Retinal pigment epithelial cell (primary cell): ENCODE measurements at regions not wholly inside any gene's neighbourhood (a gene's known extent, or its start where the extent isn't known, plus 50 kb on each side); places are given as distances from the start of the nearest gene placed in this dataset.

Experiments
- DNase-seq: peaks from one replicate; pipeline ENCODE4 v3.0.0-alpha.2; 2010; ENCODE audit warnings: low read depth
- H3K4me3 ChIP-seq: 2 replicates; pipeline ENCODE4 v1.5.1; 2011; ENCODE audit warnings: mild to moderate bottlenecking, low read length, control low read depth, moderate library complexity
- TF ChIP-seq, protein P1 (sequence below): conservative IDR thresholded peaks from 2 replicates; pipeline ENCODE4 v1.5.1; 2011; ENCODE audit warnings: low read depth, low read length, control low read depth, inconsistent platforms

DNA sequence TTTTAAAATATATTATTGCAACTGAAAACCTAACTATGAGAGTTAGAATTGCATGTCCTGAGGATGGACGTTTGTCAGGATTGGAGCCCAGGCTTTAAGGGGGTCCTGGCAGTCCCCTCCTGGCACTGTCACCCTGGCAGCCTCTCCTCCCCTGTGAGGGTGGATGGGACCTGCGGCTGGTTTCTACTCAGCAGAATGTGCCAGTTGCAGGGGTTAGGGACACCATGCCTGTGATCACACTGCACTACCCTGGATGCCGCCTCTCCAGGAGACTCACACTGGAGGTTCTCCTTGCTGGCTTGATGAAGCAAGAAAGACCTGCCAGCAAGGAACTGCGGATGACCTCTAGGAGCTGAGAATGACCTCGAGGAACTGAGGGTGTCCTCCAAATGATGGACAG lies 356.7 kb upstream of the MYT1L start:
- no peak for DNase-seq
- TF ChIP-seq, protein P1, sequence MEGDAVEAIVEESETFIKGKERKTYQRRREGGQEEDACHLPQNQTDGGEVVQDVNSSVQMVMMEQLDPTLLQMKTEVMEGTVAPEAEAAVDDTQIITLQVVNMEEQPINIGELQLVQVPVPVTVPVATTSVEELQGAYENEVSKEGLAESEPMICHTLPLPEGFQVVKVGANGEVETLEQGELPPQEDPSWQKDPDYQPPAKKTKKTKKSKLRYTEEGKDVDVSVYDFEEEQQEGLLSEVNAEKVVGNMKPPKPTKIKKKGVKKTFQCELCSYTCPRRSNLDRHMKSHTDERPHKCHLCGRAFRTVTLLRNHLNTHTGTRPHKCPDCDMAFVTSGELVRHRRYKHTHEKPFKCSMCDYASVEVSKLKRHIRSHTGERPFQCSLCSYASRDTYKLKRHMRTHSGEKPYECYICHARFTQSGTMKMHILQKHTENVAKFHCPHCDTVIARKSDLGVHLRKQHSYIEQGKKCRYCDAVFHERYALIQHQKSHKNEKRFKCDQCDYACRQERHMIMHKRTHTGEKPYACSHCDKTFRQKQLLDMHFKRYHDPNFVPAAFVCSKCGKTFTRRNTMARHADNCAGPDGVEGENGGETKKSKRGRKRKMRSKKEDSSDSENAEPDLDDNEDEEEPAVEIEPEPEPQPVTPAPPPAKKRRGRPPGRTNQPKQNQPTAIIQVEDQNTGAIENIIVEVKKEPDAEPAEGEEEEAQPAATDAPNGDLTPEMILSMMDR, result no peak
- no peak overlapping the region for H3K4me3 ChIP-seq

DNA sequence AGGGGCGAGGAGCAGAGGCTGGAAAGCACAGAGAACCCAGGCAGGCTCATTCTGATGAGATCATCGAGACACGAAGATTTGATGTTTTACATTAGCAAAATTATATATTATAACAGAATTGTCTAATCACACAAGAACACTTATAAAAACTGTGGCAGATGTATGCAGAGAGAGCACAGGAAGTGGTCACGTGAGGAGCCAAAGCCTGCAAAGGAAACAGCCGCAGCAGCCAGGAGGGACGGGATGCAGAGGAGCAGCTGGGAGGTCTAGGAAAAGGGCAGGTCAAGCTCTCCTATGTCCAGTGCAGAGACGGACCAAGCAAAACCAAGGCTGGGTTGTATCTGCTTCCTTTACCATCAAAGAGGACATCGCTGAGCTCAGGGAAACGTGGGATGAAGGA lies 355.1 kb upstream of the MYT1L start:
- no peak overlapping the region for H3K4me3 ChIP-seq
- TF ChIP-seq, protein P1, result no peak
- no peak for DNase-seq

DNA sequence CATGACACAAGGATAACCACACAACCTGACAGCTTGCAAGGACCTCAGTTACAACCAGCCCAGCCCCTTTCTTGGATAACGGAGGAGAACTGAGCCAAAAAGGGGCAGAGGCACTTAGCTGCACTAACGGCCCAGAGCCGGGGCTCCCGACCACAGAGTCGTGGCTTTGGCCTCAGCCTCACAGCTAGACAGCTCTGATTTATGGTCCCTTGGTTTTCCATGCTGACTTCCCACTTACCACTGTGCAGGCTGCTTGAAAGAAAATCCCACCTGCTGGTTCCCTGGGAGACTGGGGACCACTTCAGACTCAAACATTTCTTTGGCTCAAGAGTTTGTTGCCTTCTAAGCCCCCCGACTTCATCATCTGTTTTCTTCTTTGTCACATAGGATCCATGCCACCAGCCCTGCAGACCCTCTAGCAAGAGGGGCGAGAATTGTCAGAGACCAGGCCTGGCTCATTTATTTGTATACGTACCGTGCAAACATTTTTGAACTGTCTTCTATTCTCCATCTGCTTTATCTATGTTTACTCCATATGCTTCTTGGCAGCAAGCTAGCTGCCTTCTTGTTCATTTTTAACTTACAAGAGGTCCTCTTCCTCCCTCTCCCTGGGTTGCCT lies 352.6 kb upstream of the MYT1L start:
- no peak for DNase-seq
- H3K4me3 ChIP-seq, result no peak overlapping the region
- TF ChIP-seq, protein P1, result no peak

DNA sequence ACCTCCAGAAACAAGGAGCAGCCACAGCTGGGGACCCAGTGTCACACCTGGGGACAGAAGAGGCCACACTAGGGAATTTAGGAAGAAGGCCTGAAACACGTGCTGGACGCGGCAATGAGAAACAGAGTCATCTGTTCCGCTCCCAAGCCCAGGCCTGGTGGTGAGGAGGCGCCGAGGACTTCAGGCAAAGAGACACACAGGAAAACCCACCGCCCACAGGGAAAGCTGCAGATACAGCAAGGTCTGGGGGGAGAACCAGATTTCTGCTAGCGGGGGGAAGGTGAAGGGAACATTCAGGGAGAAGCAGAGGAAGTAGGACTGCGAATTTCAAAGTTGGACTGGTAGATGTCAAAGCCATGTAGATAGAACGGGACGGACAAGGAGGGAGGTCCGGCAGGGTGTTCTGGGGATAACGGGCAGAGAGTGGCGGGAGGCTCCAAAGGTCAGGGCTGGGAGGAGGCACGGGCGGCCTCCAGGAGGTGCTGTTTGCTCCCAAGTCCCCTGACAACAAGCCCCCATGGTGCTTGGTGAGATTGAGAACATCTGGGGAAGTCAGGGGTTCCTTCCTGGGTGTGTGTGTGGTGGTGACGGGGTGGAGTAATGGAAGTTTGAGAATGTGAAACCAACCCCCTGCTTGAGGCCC lies 351.7 kb upstream of the MYT1L start:
- no peak overlapping the region for H3K4me3 ChIP-seq
- no peak for DNase-seq
- TF ChIP-seq, protein P1, result no peak

DNA sequence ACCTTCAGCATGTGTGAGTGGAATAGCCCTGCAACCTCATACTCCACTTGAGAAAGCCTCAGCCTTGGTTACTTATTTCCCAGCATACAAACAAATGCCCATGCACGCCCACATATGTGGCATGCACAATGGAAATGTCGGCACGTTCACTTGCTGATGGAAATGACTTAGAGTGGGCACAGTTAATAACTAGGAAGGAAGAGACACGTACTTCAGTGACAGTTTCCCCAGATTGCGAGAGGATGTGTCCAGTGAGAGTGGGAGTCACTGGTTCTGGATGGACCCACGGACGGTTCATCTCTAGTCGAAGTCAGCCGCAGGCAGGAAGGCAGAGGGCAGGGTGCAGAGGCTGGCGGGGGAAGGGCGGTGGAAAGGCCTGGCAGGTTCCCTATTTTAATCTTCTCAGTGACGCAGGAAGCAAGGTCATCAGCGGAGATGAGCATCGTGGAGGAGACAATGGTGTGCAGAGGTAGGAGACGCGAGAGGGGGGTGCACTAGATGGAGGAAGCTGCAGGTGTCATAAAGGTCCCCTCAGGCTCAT lies 350.7 kb upstream of the MYT1L start:
- no peak for DNase-seq
- no peak overlapping the region for H3K4me3 ChIP-seq
- TF ChIP-seq, protein P1, result no peak

DNA sequence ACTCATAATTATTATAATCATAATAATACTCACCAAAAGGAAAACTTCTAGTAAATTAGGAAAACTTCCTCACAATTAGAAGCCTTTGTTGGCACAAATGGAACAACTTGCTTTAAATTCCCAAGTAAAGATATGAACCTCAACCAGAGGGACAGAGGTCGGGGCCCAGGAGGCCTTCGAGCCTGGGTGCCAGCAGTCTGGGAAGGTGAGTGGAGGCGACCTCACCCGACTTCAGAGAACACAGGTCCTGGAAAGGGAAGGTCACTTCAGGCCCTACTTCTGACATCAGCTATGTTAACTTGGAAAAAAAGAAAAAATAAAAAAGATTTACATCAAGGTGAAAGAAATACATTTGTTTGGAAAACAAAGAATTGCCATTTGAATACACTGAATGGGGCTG lies 350.0 kb upstream of the MYT1L start:
- no peak for DNase-seq
- TF ChIP-seq, protein P1, result no peak

DNA sequence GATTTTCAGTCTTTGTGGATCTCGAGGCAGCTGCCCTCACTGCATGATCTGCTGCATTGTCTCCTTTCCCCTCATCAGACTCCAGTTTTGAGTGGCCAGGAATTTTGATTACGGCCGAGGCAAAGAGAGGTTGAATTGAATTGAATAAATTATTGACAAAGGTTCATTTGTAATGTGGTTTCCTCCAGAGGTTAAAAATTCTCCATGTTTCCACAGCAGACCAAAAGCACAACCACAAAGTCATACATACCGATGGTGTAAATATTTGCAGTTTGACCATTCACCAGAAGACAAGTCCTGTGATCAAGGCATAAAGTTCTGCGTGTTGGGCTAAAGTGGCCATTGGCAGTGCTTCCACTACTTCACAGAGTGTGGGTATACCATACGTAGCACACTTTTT lies 343.8 kb upstream of the MYT1L start:
- TF ChIP-seq, protein P1, result no peak
- no peak overlapping the region for H3K4me3 ChIP-seq
- DNase-seq, result no peak

More for the DNA sequence above, 350.0 kb upstream of the MYT1L start:
- H3K4me3 ChIP-seq, result no peak overlapping the region
